Dermis blood vessel endothelial cell (primary cell): ENCODE measurements at regions not wholly inside any gene's neighbourhood (a gene's known extent, or its start where the extent isn't known, plus 50 kb on each side); places are given as distances from the start of the nearest gene placed in this dataset.
"Not testable (repeated sequence)": the region's sequence is repeated elsewhere in the genome, so short reads cannot be mapped to it uniquely, and the experiment has no call there.

Experiments used
- DNase-seq: peaks from one replicate; pipeline ENCODE4 v3.0.0; 2010

DNA sequence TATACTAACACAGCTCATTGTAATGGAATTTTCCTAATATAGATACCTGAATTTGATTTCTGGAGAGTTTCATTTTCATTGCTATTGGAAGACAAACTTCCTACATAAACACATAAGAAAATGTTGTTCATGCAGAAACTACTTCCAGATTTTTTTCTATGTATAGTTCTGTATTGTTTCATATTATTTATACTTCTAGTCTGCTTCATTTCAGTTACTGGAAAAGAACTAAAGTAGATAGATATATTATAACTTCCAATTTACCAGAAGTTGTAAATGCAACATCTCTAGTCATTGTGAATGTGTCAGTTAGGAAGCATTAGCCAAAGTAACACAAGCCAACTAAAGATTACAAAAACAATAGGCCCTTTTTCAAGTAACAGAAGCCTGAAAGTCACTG, 147.3 kb upstream of the ZNF385D start:
- no peak for DNase-seq

GRCh38 chr3:21901484-21901883, 150.5 kb upstream of the ZNF385D start:
- no peak for DNase-seq

DNA sequence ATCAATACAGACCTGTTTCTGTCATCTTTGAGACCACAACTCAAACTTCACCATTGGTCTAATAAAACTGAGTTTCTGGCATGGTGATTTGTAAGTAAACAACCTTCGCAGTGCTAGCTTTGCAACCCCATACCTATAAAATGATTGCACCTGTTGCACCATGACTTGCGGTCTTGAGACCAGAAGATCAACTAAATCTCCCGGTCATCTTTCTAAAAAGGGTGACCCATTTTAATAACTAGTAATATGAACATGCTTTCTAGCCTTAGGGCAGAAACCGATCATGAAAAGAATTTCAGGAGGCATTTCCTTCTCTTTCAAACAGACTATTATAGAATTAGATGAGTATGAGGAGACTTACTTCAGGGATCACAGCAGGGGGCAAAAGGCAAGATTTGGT, 151.9 kb upstream of the ZNF385D start:
- DNase-seq, result no peak

DNA sequence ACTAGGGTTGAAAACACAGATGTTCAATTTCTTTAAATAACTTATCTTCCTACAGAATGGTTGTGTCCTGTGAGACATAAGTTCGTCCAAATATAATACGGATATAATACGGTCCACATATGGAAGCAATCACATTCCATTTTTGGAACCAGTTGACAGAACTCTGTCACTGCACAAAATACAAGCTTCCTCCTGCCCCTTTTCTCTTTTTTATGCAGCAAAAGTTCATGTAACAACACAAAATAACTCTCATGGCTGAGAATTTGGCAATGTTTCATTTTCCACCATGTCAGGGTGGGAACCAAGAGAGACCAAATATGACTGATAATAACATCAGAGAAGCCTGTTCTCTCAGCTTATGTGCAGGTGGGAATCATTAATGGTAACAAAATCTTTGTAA, 158.1 kb upstream of the ZNF385D start:
- DNase-seq, result no peak

DNA sequence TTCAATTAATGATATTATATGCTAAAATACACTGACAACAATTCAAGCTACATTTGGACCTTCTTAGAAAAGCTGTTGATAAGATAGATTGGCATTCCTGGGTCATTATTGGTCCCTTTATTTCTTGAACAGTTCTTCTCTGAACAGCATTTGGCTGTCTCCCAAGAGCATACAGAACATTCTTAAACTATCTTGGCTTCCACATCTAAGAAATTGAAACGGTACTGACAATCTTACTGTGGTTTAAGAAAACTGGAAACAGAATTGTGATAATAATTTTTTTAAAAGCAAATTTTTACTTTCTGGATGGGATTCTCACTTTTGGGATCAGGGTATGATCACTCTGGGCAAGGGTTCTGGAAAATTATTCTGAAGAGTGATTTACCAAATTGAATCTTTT, 161.7 kb upstream of the ZNF385D start:
- DNase-seq, result no peak

DNA sequence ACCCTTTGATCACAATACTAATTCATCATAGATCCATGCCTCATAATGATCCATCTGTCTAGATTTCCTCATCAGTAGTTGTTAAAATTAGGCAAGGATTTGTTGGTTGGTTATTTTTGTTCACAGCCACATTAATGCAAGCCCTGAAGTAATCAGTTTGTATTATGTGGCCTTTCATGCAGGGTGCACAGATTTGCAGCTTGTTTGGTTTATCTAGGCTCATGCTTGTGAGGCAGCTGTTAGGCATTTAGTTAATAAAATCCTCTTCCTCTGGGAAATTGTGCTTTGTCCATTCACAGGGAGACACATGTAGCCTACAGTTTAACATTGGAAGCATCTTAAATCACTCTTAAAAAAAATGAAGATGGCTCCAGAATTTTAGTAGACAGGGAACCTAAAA, 162.8 kb upstream of the ZNF385D start:
- DNase-seq, result no peak

- DNase-seq, result no peak
These were observed 163.4 kb upstream of the ZNF385D start for GRCh38 chr3:21914451-21914850.

GRCh38 chr3:21919383-21919782, 168.4 kb upstream of the ZNF385D start:
- no peak for DNase-seq

DNA sequence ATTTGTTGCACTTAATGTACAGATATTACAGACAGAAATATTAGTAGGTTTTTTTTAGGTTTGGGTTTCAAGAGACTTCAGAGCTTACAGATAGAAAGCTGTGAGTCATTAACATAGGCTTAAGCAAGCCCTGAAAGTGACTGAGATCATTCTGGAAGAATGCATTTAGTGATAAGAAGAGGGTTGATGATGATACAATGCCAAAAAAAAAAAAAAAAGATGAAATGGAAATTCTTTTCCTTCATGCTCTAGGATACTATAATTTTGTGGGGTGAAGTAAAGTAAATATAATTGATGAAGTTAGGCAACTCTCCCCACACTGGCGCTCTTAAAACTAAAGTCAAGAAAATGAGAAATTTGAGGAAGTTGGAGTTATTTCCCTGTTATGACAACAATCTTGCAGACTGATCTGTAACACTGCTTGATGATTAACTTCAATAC, 169.4 kb upstream of the ZNF385D start:
- DNase-seq, result no peak

DNA sequence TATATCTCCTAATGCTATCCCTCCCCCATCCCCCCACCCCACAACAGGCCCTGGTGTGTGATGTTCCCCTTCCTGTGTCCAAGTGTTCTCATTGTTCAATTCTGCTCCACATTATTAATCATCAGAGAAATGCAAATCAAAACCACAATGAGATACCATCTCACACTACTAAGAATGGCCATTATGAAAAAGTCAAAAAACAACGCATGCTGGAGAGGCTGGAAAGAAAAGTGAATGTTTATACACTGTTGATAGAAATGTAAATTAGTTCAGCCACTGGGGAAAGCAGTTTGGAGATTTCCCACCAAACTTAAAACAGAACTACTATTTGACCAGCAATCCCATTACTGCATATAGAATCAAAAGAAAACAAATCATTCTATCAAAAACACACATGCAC, 172.1 kb upstream of the ZNF385D start:
- DNase-seq, result not testable (repeated sequence)

DNA sequence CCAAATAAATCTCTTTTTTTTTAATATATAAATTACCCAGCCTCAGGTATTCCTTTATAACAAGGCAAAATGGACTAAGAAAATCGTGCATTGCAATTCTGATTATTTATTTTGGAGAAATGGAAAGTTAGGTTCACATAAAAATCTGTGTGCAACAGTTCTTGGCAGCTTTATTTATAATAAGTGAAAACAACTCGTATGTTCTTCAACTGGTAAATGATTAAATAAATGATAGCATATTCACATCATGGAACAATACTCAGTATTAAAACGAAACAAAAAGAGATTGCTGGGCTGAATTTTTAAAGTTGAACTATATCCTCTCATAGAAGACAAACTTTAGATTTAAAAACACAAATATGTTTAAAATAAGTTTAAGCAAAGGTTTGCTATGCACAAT, 176.3 kb upstream of the ZNF385D start:
- DNase-seq, result no peak

DNA sequence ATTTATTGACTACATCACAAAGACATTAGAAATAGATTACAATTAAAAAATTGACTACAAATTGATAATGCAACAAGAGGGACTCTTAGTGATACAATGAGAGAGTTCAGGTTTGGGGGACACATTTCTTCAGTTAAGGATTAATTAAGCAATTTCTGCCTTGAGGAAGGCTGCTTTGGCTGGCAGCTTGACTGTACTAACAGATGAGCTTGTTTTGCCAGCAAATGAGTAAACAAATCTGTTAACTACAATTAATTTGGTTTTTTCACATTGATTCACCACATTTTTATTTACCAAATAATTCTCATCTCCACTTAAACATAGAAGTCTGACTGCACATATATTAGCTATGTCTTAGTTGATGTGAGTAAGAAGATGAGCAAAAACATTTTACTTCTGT, 183.6 kb upstream of the ZNF385D start:
- DNase-seq, result no peak

DNA sequence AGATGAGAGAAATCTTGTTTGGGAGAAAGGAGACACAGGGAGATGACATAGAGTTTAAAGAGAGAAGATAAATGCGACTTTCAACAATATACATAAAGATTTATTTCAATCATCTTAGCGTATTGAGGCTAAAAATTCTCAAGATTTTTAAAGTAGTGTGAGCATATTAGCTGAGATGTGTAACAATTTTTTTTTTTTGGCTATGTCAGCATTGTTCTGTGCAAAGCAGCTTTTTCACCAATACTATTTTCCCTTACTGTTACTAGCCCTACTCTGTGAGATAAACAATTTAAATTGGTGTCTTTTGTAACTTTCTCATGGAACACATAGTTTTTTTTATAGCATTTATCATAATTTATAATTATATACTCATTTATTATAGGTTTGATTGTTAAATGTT, 185.2 kb upstream of the ZNF385D start:
- DNase-seq, result no peak

DNA sequence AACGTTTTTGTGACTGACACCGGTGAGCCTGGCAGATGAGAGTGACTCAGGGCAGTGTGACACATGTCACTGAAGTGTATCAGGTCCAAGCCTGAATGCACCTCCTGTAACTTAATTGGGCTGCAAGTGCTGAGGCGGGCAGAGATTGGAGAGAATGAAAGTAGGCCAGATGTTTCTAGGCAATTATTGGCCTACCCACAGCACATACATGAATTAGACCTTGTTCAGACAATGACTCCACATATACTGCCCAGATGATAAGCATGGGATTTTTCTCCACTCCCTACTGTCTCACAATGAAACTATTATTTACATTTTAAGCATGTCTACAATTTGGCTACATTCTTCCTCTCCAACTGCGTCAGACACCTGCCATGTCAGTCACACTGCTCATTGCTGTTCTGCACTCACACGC, 187.3 kb upstream of the ZNF385D start:
- DNase-seq, result no peak

DNA sequence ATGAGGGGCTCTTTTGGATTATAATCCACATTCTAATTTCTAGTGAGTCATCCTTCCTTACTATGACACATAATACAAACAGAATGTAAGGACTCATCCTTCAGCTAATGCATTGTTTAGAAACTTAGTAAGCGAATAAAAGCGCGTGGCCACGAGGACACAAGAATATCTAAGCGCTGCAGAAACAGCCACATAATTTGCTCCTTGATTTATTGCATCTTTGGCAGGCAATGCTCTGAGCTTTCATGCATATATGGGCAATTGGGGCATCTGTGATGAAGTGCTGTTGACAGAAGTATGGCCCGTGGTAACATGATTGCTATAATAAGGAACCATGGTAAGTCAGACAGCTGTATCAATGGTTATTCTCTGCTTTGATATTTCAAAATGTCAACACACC, 191.3 kb upstream of the ZNF385D start:
- no peak for DNase-seq

DNA sequence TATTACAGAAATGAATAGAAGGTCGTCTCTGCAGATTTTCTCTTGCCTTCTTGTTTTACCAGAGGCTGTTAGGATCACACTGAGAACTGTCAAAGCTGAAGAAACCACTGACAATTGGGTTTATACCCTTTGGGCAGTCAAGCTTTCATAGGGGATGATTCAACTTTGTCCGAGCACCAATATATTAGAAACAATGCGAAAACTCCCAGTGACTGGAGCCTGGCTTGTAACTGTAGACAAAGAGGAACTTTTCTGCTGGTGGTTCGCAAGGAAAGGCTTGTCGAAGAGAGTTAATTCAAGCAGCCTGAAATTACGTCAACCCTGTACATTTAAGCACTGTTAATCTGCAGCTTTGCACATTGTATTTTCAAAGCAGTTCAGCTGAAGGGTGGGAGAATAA, 193.2 kb upstream of the ZNF385D start:
- DNase-seq, result no peak

GRCh38 chr3:21952856-21953255, 201.8 kb upstream of the ZNF385D start:
- DNase-seq, result no peak

GRCh38 chr3:21954709-21955108, 203.7 kb upstream of the ZNF385D start:
- no peak for DNase-seq

GRCh38 chr3:21955406-21955805, 204.4 kb upstream of the ZNF385D start:
- DNase-seq, result no peak

DNA sequence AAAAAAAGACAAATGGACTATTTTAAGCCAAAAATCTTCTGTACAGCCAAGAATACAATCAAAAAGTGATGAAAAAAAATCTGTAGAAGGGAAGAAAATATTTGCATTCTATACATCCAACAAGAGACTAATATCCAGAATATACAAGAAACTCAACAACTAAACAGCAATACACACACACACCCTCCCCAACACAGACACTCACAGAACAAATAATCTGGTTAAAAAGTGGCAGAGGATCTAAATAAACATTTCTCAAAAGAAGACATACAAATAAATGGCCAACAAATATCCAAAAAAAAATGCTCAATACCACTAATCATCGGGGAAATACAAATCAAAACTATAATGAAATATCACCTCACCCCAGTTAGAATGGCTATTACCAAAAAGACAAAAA, 209.0 kb upstream of the ZNF385D start:
- no peak for DNase-seq

DNA sequence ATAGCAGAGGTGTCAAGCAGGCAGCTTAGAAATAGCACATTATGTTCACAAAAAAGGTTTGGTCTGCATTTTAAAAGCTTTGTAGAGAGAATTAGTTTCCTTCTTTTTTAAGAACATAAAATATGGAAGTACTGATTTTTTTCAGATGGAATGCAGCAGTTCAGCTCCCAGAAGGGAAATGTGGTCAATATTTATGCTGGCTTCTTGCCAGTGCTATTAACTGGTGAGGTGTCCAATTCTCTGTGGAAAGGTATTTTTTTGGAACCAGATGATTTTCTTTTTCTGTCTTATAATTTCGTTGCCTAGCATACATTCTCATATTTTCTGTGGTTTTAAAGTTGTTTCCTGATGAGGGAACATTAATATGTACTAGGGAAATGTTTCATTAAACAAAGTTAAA, 211.4 kb upstream of the ZNF385D start:
- no peak for DNase-seq

DNA sequence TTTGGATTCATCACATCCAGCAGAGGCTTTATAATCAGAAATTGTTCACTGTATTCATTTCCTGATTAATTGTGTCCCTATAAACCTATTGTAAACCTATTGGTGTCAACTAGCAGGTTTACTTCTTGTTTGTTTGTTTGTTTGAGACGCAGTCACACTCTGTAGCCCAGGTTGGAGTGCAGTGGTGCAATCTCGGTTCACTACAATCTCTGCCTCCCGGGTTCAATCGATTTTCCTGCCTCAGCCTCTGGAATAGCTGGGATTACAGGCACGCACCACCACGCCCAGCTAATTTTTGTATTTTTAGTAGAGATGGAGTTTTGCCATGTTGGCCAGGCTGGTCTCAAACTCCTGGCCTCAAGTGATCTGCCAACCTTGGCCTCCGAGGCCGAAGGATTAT, 215.4 kb upstream of the ZNF385D start:
- not testable (repeated sequence) for DNase-seq

- no peak for DNase-seq
These were observed 228.7 kb upstream of the ZNF385D start for GRCh38 chr3:21979706-21980105.

DNA sequence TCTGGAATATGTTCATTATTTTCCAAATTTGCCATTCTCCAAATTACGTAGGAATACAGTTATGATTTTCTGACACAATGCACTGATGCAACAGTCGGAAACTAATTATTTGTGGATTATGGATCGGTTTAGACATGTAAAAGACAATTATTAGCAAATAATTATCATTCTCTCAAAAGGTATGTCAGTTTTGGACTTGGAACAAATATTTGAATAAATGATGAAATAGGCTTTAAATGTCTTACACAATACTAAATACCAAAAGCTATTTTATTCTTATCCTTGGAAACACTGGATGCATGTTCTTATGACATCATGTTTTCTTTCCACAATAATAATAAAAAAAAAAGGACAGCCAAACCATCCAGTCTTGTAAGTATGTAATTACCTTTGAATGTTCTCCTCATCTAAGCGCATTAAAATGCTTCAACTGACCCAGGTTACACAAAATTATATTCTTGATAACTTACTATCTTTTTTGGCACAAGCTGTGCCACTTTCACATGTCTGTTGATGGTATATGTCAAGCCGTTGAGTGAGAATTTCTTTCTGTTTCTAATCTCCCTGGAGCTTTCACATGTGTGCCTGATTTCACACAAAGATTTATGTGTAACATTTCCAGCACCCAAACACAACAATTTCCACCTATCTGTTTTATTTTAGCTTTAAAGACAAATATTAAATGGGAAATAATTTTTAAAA, 238.5 kb upstream of the ZNF385D start:
- DNase-seq, result no peak

- no peak for DNase-seq
These were observed 240.1 kb upstream of the ZNF385D start for GRCh38 chr3:21991061-21991460.
